ENCODE measurements at regions not wholly inside any gene's neighbourhood (a gene's known extent, or its start where the extent isn't known, plus 50 kb on each side); places are given as distances from the start of the nearest gene placed in this dataset.

GRCh38 chr3:178393824-178394223 lies 142.4 kb upstream of the KCNMB2 start:
- Histone ChIP-seq H3K27me3 (no peaks in the 10 kb centered on the region), H3K4me1 (no peaks in the 10 kb centered on the region), H3K27ac (no peak overlapping the region), H3K4me3 (no peak overlapping the region), H3K9me3 (no peaks in the 10 kb centered on the region), H3K36me3 (no peaks in the 10 kb centered on the region)
- DNase-seq (ENCODE audit: low spot score in 2 of 2): no peak
- TF ChIP-seq POLR2AphosphoS5 (IDR thresholded peaks at IDR 0.05): no peak
- no peak for TF ChIP-seq CTCF (IDR thresholded peaks at IDR 0.05)
- no peak for TF ChIP-seq POLR2A (IDR thresholded peaks at IDR 0.05)
- intact Hi-C loops (cut with DNase I; ENCODE audit: low total_unique reads): no loop called here

GRCh38 chr3:178396318-178396717 lies 139.9 kb upstream of the KCNMB2 start:
- TF ChIP-seq CTCF (IDR thresholded peaks at IDR 0.05): no peak
- no peak for TF ChIP-seq POLR2AphosphoS5 (IDR thresholded peaks at IDR 0.05)
- TF ChIP-seq POLR2A (IDR thresholded peaks at IDR 0.05): no peak
- Histone ChIP-seq H3K27ac (no peak overlapping the region), H3K36me3 (no peaks in the 10 kb centered on the region), H3K4me3 (no peak overlapping the region), H3K27me3 (no peaks in the 10 kb centered on the region), H3K9me3 (no peaks in the 10 kb centered on the region), H3K4me1 (no peaks in the 10 kb centered on the region)
- intact Hi-C loops (cut with DNase I; ENCODE audit: low total_unique reads): no loop called here
- DNase-seq (ENCODE audit: low spot score in 2 of 2): no peak

- H3K4me1 ChIP-seq: no peaks in the 10 kb centered on the region
- no peaks in the 10 kb centered on the region for H3K9me3 ChIP-seq
- H3K36me3 ChIP-seq: no peaks in the 10 kb centered on the region
- no peak overlapping the region for H3K27ac ChIP-seq
- no peak for TF ChIP-seq CTCF (IDR thresholded peaks at IDR 0.05)
- TF ChIP-seq POLR2A (IDR thresholded peaks at IDR 0.05): no peak
- no peak overlapping the region for H3K4me3 ChIP-seq
- intact Hi-C loops (cut with DNase I; ENCODE audit: low total_unique reads): no loop called here
- DNase-seq (ENCODE audit: low spot score in 2 of 2): no peak
- H3K27me3 ChIP-seq: no peaks in the 10 kb centered on the region
Measured at GRCh38 chr3:178397202-178397601, 139.0 kb upstream of the KCNMB2 start.

- Histone ChIP-seq H3K36me3 (no peaks in the 10 kb centered on the region), H3K9me3 (no peaks in the 10 kb centered on the region), H3K4me1 (no peaks in the 10 kb centered on the region), H3K4me3 (no peak overlapping the region), H3K27me3 (no peaks in the 10 kb centered on the region), H3K27ac (no peak overlapping the region)
- no peak for TF ChIP-seq POLR2A (IDR thresholded peaks at IDR 0.05)
- TF ChIP-seq CTCF (IDR thresholded peaks at IDR 0.05): no peak
- TF ChIP-seq POLR2AphosphoS5 (IDR thresholded peaks at IDR 0.05): no peak
- DNase-seq (ENCODE audit: low spot score in 2 of 2): no peak
- intact Hi-C loops (cut with DNase I; ENCODE audit: low total_unique reads): no loop called here
Measured at GRCh38 chr3:178397836-178398235, 138.4 kb upstream of the KCNMB2 start.

- no peaks in the 10 kb centered on the region for H3K36me3 ChIP-seq
- H3K4me1 ChIP-seq: no peaks in the 10 kb centered on the region
- DNase-seq (ENCODE audit: low spot score in 2 of 2): no peak
- H3K27ac ChIP-seq: no peak overlapping the region
- H3K9me3 ChIP-seq: no peaks in the 10 kb centered on the region
- no peak overlapping the region for H3K4me3 ChIP-seq
- intact Hi-C loops (cut with DNase I; ENCODE audit: low total_unique reads): no loop called here
- no peak for TF ChIP-seq CTCF (IDR thresholded peaks at IDR 0.05)
- no peak for TF ChIP-seq POLR2A (IDR thresholded peaks at IDR 0.05)
- TF ChIP-seq POLR2AphosphoS5 (IDR thresholded peaks at IDR 0.05): no peak
- H3K27me3 ChIP-seq: no peaks in the 10 kb centered on the region
Measured at GRCh38 chr3:178404961-178405360, 131.3 kb upstream of the KCNMB2 start.

Measured in breast epithelium (tissue), 4 donors.